Bronchial epithelial cell (primary cell): ENCODE measurements at regions not wholly inside any gene's neighbourhood (a gene's known extent, or its start where the extent isn't known, plus 50 kb on each side); places are given as distances from the start of the nearest gene placed in this dataset.

Experiments used
- DNase-seq: peaks from one replicate; pipeline ENCODE4 v3.0.0-alpha.2; 2010; ENCODE audit warnings: low read depth
- FAIRE-seq: peaks from 2 replicates; lab custom pipeline; 2011; peaks lifted over from hg19 to GRCh38; lab: Jason Lieb, UNC
- H3K27me3 ChIP-seq: 2 replicates; pipeline ENCODE4 v1.5.1; 2011; ENCODE audit warnings: low read length; ENCODE audit not compliant: control insufficient read depth, insufficient read depth
- H3K36me3 ChIP-seq: 2 replicates; pipeline ENCODE4 v1.5.1; 2011; ENCODE audit warnings: low read length; ENCODE audit not compliant: control insufficient read depth, insufficient read depth
- H3K4me3 ChIP-seq: 2 replicates; pipeline ENCODE4 v1.5.1; 2011; ENCODE audit warnings: mild to moderate bottlenecking, low read depth, low read length, control low read depth
- CTCF ChIP-seq: IDR thresholded peaks from 2 replicates; pipeline ENCODE4 v1.5.1; 2011; ENCODE audit warnings: mild to moderate bottlenecking, moderate library complexity, low read length, control low read depth, inconsistent platforms; ENCODE audit not compliant: insufficient read depth, severe bottlenecking

DNA sequence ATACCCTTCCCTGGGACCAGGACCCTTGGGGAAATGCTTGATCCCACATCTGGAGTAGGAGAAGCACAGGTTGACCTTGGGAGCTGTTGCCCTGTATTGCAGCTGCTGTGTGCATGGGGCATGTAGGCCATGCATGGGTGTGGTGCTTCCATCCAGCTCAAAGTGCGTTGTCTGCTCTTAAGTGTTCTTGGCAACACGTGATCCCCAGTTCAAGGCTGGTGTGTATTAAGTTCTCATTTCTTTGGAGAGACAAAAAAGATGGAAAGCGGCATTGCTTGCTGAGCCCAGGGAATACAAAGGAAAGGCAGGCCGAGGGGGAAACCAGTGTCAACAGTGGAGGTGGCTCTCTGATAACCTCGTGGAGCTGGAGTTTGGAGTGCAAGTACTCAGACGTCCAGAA, 110.7 kb downstream of the RTP5 start:
- no peaks in the 10 kb centered on the region for H3K27me3 ChIP-seq
- H3K4me3 ChIP-seq: no peak overlapping the region
- TF ChIP-seq CTCF: no peak
- no peaks in the 10 kb centered on the region for H3K36me3 ChIP-seq
- DNase-seq (no peak), FAIRE-seq (no peak)

DNA sequence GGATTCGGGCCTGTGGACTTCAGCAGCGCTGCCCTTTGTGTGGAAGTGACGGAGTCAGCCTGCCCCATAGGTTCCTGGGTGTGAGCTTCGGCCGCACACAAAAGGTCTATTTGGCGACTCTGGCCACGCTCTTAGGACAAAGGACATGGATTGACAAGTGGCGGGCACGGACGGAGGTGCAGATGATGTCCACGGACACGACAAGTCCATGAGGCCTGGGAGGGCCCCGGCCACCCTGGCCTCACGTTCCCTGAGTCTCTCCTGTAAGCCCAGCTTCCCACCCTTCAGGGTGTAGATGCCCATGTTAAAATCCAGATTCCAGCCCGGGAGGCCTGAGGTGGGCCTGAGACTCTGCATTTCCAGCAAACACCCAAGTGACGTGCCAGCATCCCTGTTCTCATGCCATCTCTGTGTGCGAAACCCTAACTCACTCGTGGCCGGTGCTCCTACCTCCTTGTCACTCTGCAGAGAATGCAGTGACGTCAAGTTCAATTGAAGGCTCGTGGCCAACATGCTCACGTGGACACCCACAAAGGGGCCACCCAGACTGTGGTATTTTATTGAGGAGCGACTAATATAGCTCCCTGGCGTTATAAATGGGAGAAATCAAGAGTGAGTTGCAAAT, 111.7 kb downstream of the RTP5 start:
- H3K36me3 ChIP-seq: no peaks in the 10 kb centered on the region
- no peak overlapping the region for H3K4me3 ChIP-seq
- H3K27me3 ChIP-seq: no peaks in the 10 kb centered on the region
- FAIRE-seq: no peak
- no peak for TF ChIP-seq CTCF
- no peak for DNase-seq

GRCh38 chr2:241982706-241983570, 113.4 kb downstream of the RTP5 start:
- no peaks in the 10 kb centered on the region for H3K27me3 ChIP-seq
- no peaks in the 10 kb centered on the region for H3K36me3 ChIP-seq
- no peak overlapping the region for H3K4me3 ChIP-seq
- FAIRE-seq: no peak
- TF ChIP-seq CTCF: no peak
- no peak for DNase-seq

DNA sequence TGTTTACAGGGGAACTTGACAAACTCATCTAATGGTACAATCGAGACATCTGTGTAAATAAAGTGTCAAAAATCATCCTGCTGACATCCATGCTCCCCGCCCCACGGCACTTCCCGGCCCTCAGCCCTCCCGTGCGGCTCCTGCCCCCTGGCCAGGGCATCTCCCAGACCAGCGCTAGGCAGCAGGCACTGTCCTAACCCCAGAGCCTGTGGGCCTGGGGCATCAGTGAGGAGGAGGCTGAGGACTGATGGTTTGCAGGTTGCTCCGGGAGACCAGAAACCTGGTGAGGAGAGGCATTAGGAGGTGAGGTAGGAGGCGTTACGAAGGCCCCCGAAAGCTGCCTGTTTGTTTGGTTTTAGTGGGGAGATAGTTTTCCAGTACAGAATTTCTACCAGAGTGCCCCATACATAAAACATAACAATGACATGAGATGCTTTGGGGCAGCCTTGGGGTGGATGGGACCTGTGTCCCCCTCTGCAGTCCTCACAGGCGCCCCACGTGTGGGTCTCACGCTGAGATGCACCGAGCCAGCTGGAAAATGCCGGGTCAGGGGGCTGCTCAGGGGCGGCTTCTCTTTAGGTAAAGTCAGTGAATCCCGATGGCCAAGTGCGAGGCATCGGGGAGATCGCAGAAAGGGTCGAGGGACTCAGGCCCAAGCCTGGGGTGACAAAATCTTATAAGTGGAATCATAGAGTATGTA, 114.2 kb downstream of the RTP5 start:
- no peak for DNase-seq
- no peak for TF ChIP-seq CTCF
- H3K27me3 ChIP-seq: no peaks in the 10 kb centered on the region
- H3K4me3 ChIP-seq: no peak overlapping the region
- no peak for FAIRE-seq
- no peaks in the 10 kb centered on the region for H3K36me3 ChIP-seq

- no peak for FAIRE-seq
- H3K4me3 ChIP-seq: no peak overlapping the region
- TF ChIP-seq CTCF: no peak
- H3K36me3 ChIP-seq: no peaks in the 10 kb centered on the region
- H3K27me3 ChIP-seq: no peaks in the 10 kb centered on the region
- DNase-seq: no peak
Measured at GRCh38 chr2:241984271-241984655, 114.7 kb downstream of the RTP5 start.
